ENCODE measurements at regions not wholly inside any gene's neighbourhood (a gene's known extent, or its start where the extent isn't known, plus 50 kb on each side); places are given as distances from the start of the nearest gene placed in this dataset.
"Not testable (repeated sequence)": the region's sequence is repeated elsewhere in the genome, so short reads cannot be mapped to it uniquely, and the experiment has no call there.

GRCh38 chr11:121901886-121902285 is 214.1 kb downstream of the BLID start:
- no peak overlapping the region for H3K27ac Mint-ChIP-seq
- H3K4me1 Mint-ChIP-seq = peaks cover 3% of the 10 kb centered on the region in 2 experiments; a peak in 3 of 4 replicates
- H3K27ac ChIP-seq (ENCODE audit: insufficient read length, low read depth, low read length) = no peak overlapping the region
- no peaks in the 10 kb centered on the region for H3K4me1 ChIP-seq (ENCODE audit: insufficient read depth, low read length)
- peaks cover 4 to 10% of the 10 kb centered on the region in 2 experiments; a peak in 4 of 5 replicates for H3K9me3 Mint-ChIP-seq
- no peak overlapping the region for H3K18ac ChIP-seq (ENCODE audit: insufficient read length, low read depth, low read length)
- H4K5ac ChIP-seq (ENCODE audit: insufficient read length, low read depth, low read length) = no peak overlapping the region
- DNase-seq = no peak
- no peaks in the 10 kb centered on the region for H3K23me2 ChIP-seq (ENCODE audit: insufficient read length, low read depth, low read length, poor library complexity, severe bottlenecking)
- no peak overlapping the region for H3K4me2 ChIP-seq (ENCODE audit: insufficient read depth, insufficient read length, low read length)
- no peaks in the 10 kb centered on the region for H3K79me1 ChIP-seq (ENCODE audit: insufficient read depth, low read depth, low read length, poor library complexity, severe bottlenecking)
- TF ChIP-seq, protein P1, sequence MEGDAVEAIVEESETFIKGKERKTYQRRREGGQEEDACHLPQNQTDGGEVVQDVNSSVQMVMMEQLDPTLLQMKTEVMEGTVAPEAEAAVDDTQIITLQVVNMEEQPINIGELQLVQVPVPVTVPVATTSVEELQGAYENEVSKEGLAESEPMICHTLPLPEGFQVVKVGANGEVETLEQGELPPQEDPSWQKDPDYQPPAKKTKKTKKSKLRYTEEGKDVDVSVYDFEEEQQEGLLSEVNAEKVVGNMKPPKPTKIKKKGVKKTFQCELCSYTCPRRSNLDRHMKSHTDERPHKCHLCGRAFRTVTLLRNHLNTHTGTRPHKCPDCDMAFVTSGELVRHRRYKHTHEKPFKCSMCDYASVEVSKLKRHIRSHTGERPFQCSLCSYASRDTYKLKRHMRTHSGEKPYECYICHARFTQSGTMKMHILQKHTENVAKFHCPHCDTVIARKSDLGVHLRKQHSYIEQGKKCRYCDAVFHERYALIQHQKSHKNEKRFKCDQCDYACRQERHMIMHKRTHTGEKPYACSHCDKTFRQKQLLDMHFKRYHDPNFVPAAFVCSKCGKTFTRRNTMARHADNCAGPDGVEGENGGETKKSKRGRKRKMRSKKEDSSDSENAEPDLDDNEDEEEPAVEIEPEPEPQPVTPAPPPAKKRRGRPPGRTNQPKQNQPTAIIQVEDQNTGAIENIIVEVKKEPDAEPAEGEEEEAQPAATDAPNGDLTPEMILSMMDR (conservative IDR thresholded peaks at IDR 0.05) = no peak
- H4K20me1 ChIP-seq (ENCODE audit: control insufficient read depth, insufficient read depth, insufficient read length) = no peaks in the 10 kb centered on the region
- H2BK12ac ChIP-seq (ENCODE audit: insufficient read length, low read depth, low read length) = no peak overlapping the region
- H3K23ac ChIP-seq (ENCODE audit: insufficient read length, low read depth, low read length) = no peak overlapping the region
- H2AFZ ChIP-seq (ENCODE audit: low read length) = no peak overlapping the region
- H3K27me3 ChIP-seq (ENCODE audit: insufficient read depth, low read length) = no peaks in the 10 kb centered on the region
- H4K8ac ChIP-seq (replicated peaks; ENCODE audit: insufficient read length, low read depth, low read length) = no peak overlapping the region
- H3K4me3 Mint-ChIP-seq = no peak overlapping the region
- no CpG with 5 or more reads among the region's 4 CpGs for WGBS (ENCODE audit: extremely low coverage, insufficient read length, low lambda C conversion rate)
- H3K9ac ChIP-seq (ENCODE audit: extremely low read depth, insufficient read length, low read length) = no peak overlapping the region
- no peak overlapping the region for H3K56ac ChIP-seq (ENCODE audit: insufficient read length, low read depth, low read length)
- H3K9me3 ChIP-seq (ENCODE audit: control insufficient read depth, low read depth, low read length) = no peaks in the 10 kb centered on the region
- H2BK15ac ChIP-seq (ENCODE audit: low read depth, low read length) = no peak overlapping the region
- H2AK5ac ChIP-seq (ENCODE audit: insufficient read length, low read length) = no peak overlapping the region
- no peaks in the 10 kb centered on the region; the same call in 1 of the 2 replicates for H3K27me3 Mint-ChIP-seq (ENCODE audit: low read depth)
- no peaks in the 10 kb centered on the region for H3K79me2 ChIP-seq (ENCODE audit: insufficient read depth, low read length)
- peaks cover 0 to 3% (median 2%) of the 10 kb centered on the region in 3 experiments; a peak in 2 of 7 replicates for H3K36me3 Mint-ChIP-seq (ENCODE audit: insufficient read depth in 1 of 3, low read depth in 3 of 3)
- no peak overlapping the region for H2BK120ac ChIP-seq (ENCODE audit: low read depth, low read length, poor library complexity, severe bottlenecking)
- H2BK5ac ChIP-seq (ENCODE audit: insufficient read length, low read length) = no peak overlapping the region
- H2BK20ac ChIP-seq (ENCODE audit: low read depth, low read length, poor library complexity, severe bottlenecking) = no peak overlapping the region
- no peak overlapping the region for H3K14ac ChIP-seq (ENCODE audit: insufficient read depth, low read length)
- no peak overlapping the region for H4K91ac ChIP-seq (ENCODE audit: insufficient read length, low read depth, low read length)
- no peak overlapping the region for H3K4ac ChIP-seq (ENCODE audit: low read depth, low read length)
- H3T11ph ChIP-seq (ENCODE audit: low read length) = no peak overlapping the region

DNA sequence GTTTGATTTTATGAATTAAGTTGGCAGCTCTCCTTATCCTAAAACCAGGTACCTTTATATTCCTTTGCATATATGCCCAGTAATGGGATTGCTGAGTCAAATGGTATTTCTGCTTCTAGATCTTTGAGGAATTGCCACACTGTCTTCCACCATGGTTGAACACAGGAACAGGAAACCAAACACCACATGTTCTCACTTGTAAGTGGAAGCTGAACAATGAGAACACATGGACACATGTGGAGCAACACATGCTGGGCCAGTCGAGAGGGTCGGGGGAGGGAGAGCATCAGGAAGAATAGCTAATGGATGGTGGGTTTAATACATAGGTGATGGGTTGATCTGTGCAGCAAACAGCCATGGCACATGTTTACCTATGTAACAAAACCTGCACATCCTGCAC is 214.6 kb downstream of the BLID start:
- not testable (repeated sequence) for H3K79me1 ChIP-seq (ENCODE audit: insufficient read depth, low read depth, low read length, poor library complexity, severe bottlenecking); H3K4me3 Mint-ChIP-seq; H2BK15ac ChIP-seq (ENCODE audit: low read depth, low read length); H2BK5ac ChIP-seq (ENCODE audit: insufficient read length, low read length); H2AK5ac ChIP-seq (ENCODE audit: insufficient read length, low read length); H2BK12ac ChIP-seq (ENCODE audit: insufficient read length, low read depth, low read length); H3K27me3 Mint-ChIP-seq (ENCODE audit: low read depth); H3K27ac Mint-ChIP-seq; H3K4me2 ChIP-seq (ENCODE audit: insufficient read depth, insufficient read length, low read length); H3K79me2 ChIP-seq (ENCODE audit: insufficient read depth, low read length); H3K9me3 ChIP-seq (ENCODE audit: control insufficient read depth, low read depth, low read length); H4K8ac ChIP-seq (replicated peaks; ENCODE audit: insufficient read length, low read depth, low read length); H2BK120ac ChIP-seq (ENCODE audit: low read depth, low read length, poor library complexity, severe bottlenecking); H3T11ph ChIP-seq (ENCODE audit: low read length); H3K4me1 ChIP-seq (ENCODE audit: insufficient read depth, low read length); H3K23me2 ChIP-seq (ENCODE audit: insufficient read length, low read depth, low read length, poor library complexity, severe bottlenecking); H4K91ac ChIP-seq (ENCODE audit: insufficient read length, low read depth, low read length); H3K27me3 ChIP-seq (ENCODE audit: insufficient read depth, low read length); H4K20me1 ChIP-seq (ENCODE audit: control insufficient read depth, insufficient read depth, insufficient read length); H3K36me3 Mint-ChIP-seq (ENCODE audit: insufficient read depth in 1 of 3, low read depth in 3 of 3); H3K14ac ChIP-seq (ENCODE audit: insufficient read depth, low read length); H2AFZ ChIP-seq (ENCODE audit: low read length); H3K9ac ChIP-seq (ENCODE audit: extremely low read depth, insufficient read length, low read length); H3K27ac ChIP-seq (ENCODE audit: insufficient read length, low read depth, low read length); H3K23ac ChIP-seq (ENCODE audit: insufficient read length, low read depth, low read length); DNase-seq; H3K4me1 Mint-ChIP-seq; H3K18ac ChIP-seq (ENCODE audit: insufficient read length, low read depth, low read length); H3K56ac ChIP-seq (ENCODE audit: insufficient read length, low read depth, low read length); H2BK20ac ChIP-seq (ENCODE audit: low read depth, low read length, poor library complexity, severe bottlenecking); H4K5ac ChIP-seq (ENCODE audit: insufficient read length, low read depth, low read length); H3K4ac ChIP-seq (ENCODE audit: low read depth, low read length)
- H3K9me3 Mint-ChIP-seq = peaks cover 4 to 10% of the 10 kb centered on the region in 2 experiments; a peak in 4 of 5 replicates
- WGBS (ENCODE audit: extremely low coverage, insufficient read length, low lambda C conversion rate) = no CpG with 5 or more reads among the region's 2 CpGs
